ENCODE measurements at regions not wholly inside any gene's neighbourhood (a gene's known extent, or its start where the extent isn't known, plus 50 kb on each side); places are given as distances from the start of the nearest gene placed in this dataset.

- ChIA-PET CTCF (no interaction called here), POLR2A (no interaction called here)
- Mint-ChIP-seq H3K27ac (no peak overlapping the region), H3K9me3 (ENCODE audit: low read depth) (no peaks in the 10 kb centered on the region), H3K4me3 (no peak overlapping the region), H3K36me3 (ENCODE audit: low read depth) (no peaks in the 10 kb centered on the region), H3K27me3 (no peaks in the 10 kb centered on the region), H3K4me1 (no peaks in the 10 kb centered on the region)
- DNase-seq (no peak), ATAC-seq (no peak)
- intact Hi-C loops (cut with DNase I, micrococcal nuclease) = no loop called here
Observed at GRCh38 chr10:78808286-78808685, 260.5 kb upstream of the ZMIZ1 start.

GRCh38 chr10:78808736-78809367 is 259.9 kb upstream of the ZMIZ1 start:
- peaks cover 2% of the 10 kb centered on the region for H3K27me3 Mint-ChIP-seq
- H3K9me3 Mint-ChIP-seq (ENCODE audit: low read depth) = no peaks in the 10 kb centered on the region
- POLR2A ChIA-PET = no interaction called here
- no peak overlapping the region for H3K4me3 Mint-ChIP-seq
- no peak overlapping the region for H3K27ac Mint-ChIP-seq
- DNase-seq (no peak), ATAC-seq (no peak)
- CTCF ChIA-PET = no interaction called here
- no peaks in the 10 kb centered on the region for H3K36me3 Mint-ChIP-seq (ENCODE audit: low read depth)
- intact Hi-C loops (cut with DNase I, micrococcal nuclease) = no loop called here
- H3K4me1 Mint-ChIP-seq = no peaks in the 10 kb centered on the region

- no peak overlapping the region for H3K27ac Mint-ChIP-seq
- H3K4me3 Mint-ChIP-seq = no peak overlapping the region
- ATAC-seq = no peak
- intact Hi-C loops (cut with DNase I, micrococcal nuclease) = no loop called here
- no peaks in the 10 kb centered on the region for H3K9me3 Mint-ChIP-seq (ENCODE audit: low read depth)
- ChIA-PET POLR2A (no interaction called here), CTCF (interaction anchor here (0.6 kb wide), 1 partner anchor 385 kb away, joined by 4 read pairs; no protein-coding TSS in a partner anchor)
- no peak for DNase-seq
- no peaks in the 10 kb centered on the region for H3K36me3 Mint-ChIP-seq (ENCODE audit: low read depth)
- peaks cover 2% of the 10 kb centered on the region for H3K27me3 Mint-ChIP-seq
- H3K4me1 Mint-ChIP-seq = no peaks in the 10 kb centered on the region
Observed at GRCh38 chr10:78811174-78811573, 257.6 kb upstream of the ZMIZ1 start.

GRCh38 chr10:78812571-78813318 is 256.0 kb upstream of the ZMIZ1 start:
- ATAC-seq (no peak), DNase-seq (no peak)
- Mint-ChIP-seq H3K27ac (no peak overlapping the region), H3K36me3 (ENCODE audit: low read depth) (no peaks in the 10 kb centered on the region), H3K27me3 (peaks cover 2% of the 10 kb centered on the region), H3K4me3 (no peak overlapping the region), H3K4me1 (no peaks in the 10 kb centered on the region), H3K9me3 (ENCODE audit: low read depth) (no peaks in the 10 kb centered on the region)
- intact Hi-C loops (cut with DNase I, micrococcal nuclease) = no loop called here
- ChIA-PET CTCF (no interaction called here), POLR2A (no interaction called here)

- no peaks in the 10 kb centered on the region for H3K4me1 Mint-ChIP-seq
- no peak for DNase-seq
- no peak overlapping the region for H3K4me3 Mint-ChIP-seq
- ChIA-PET POLR2A (no interaction called here), CTCF (no interaction called here)
- ATAC-seq = no peak
- no peak overlapping the region for H3K27ac Mint-ChIP-seq
- H3K9me3 Mint-ChIP-seq (ENCODE audit: low read depth) = no peaks in the 10 kb centered on the region
- H3K36me3 Mint-ChIP-seq (ENCODE audit: low read depth) = no peaks in the 10 kb centered on the region
- H3K27me3 Mint-ChIP-seq = peaks cover 2% of the 10 kb centered on the region
- intact Hi-C loops (cut with DNase I, micrococcal nuclease) = no loop called here
Observed at GRCh38 chr10:78813526-78813925, 255.2 kb upstream of the ZMIZ1 start.

DNA sequence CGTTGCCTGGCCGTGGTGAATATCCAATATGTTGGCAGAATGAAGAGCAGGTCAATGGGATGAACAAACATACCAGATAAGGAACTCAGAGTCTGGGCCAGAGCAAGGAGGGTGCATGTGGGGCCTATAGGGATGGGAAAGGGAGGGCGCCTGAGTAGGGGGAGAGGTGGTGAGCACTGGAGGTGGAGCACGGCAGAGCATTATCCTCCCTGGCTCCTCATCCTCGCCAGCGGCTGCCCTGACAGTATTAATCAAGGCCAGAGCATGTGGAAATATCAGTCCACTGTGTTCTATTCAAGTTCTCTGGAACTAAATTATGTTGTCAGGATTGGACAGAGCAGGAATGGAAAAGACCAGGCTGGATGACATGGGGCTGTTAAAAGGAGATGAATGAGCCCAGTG is 254.8 kb upstream of the ZMIZ1 start:
- Mint-ChIP-seq H3K36me3 (ENCODE audit: low read depth) (no peaks in the 10 kb centered on the region), H3K4me1 (no peaks in the 10 kb centered on the region), H3K27ac (no peak overlapping the region), H3K4me3 (no peak overlapping the region), H3K27me3 (peaks cover 2% of the 10 kb centered on the region), H3K9me3 (ENCODE audit: low read depth) (no peaks in the 10 kb centered on the region)
- intact Hi-C loops (cut with DNase I, micrococcal nuclease) = no loop called here
- ATAC-seq = no peak
- DNase-seq = no peak
- ChIA-PET CTCF (no interaction called here), POLR2A (no interaction called here)

GRCh38 chr10:78814407-78814806 is 254.4 kb upstream of the ZMIZ1 start:
- ATAC-seq (no peak), DNase-seq (no peak)
- intact Hi-C loops (cut with DNase I, micrococcal nuclease) = no loop called here
- ChIA-PET CTCF (no interaction called here), POLR2A (no interaction called here)
- no peak overlapping the region for H3K27ac Mint-ChIP-seq
- H3K27me3 Mint-ChIP-seq = peaks cover 2% of the 10 kb centered on the region
- no peaks in the 10 kb centered on the region for H3K4me1 Mint-ChIP-seq
- no peak overlapping the region for H3K4me3 Mint-ChIP-seq
- H3K36me3 Mint-ChIP-seq (ENCODE audit: low read depth) = no peaks in the 10 kb centered on the region
- H3K9me3 Mint-ChIP-seq (ENCODE audit: low read depth) = no peaks in the 10 kb centered on the region

- DNase-seq = no peak
- H3K9me3 Mint-ChIP-seq (ENCODE audit: low read depth) = no peaks in the 10 kb centered on the region
- H3K36me3 Mint-ChIP-seq (ENCODE audit: low read depth) = no peaks in the 10 kb centered on the region
- H3K4me3 Mint-ChIP-seq = no peak overlapping the region
- intact Hi-C loops (cut with DNase I, micrococcal nuclease) = no loop called here
- ChIA-PET POLR2A (no interaction called here), CTCF (no interaction called here)
- H3K27me3 Mint-ChIP-seq = peaks cover 2% of the 10 kb centered on the region
- no peak overlapping the region for H3K27ac Mint-ChIP-seq
- no peak for ATAC-seq
- no peaks in the 10 kb centered on the region for H3K4me1 Mint-ChIP-seq
Observed at GRCh38 chr10:78815702-78816334, 252.9 kb upstream of the ZMIZ1 start.

GRCh38 chr10:78817361-78817760 is 251.4 kb upstream of the ZMIZ1 start:
- Mint-ChIP-seq H3K9me3 (ENCODE audit: low read depth) (no peaks in the 10 kb centered on the region), H3K4me3 (no peak overlapping the region), H3K36me3 (ENCODE audit: low read depth) (no peaks in the 10 kb centered on the region), H3K27ac (no peak overlapping the region), H3K27me3 (peaks cover 2% of the 10 kb centered on the region), H3K4me1 (no peaks in the 10 kb centered on the region)
- ChIA-PET CTCF (no interaction called here), POLR2A (no interaction called here)
- no peak for DNase-seq
- ATAC-seq = no peak
- intact Hi-C loops (cut with DNase I, micrococcal nuclease) = no loop called here

- intact Hi-C loops (cut with DNase I, micrococcal nuclease) = no loop called here
- ATAC-seq = no peak
- no peaks in the 10 kb centered on the region for H3K4me1 Mint-ChIP-seq
- no peak overlapping the region for H3K27ac Mint-ChIP-seq
- no peaks in the 10 kb centered on the region for H3K36me3 Mint-ChIP-seq (ENCODE audit: low read depth)
- H3K27me3 Mint-ChIP-seq = peaks cover 2% of the 10 kb centered on the region
- H3K4me3 Mint-ChIP-seq = no peak overlapping the region
- POLR2A ChIA-PET = no interaction called here
- no peak for DNase-seq
- no peaks in the 10 kb centered on the region for H3K9me3 Mint-ChIP-seq (ENCODE audit: low read depth)
- CTCF ChIA-PET = no interaction called here
Observed at GRCh38 chr10:78817804-78818203, 251.0 kb upstream of the ZMIZ1 start.

DNA sequence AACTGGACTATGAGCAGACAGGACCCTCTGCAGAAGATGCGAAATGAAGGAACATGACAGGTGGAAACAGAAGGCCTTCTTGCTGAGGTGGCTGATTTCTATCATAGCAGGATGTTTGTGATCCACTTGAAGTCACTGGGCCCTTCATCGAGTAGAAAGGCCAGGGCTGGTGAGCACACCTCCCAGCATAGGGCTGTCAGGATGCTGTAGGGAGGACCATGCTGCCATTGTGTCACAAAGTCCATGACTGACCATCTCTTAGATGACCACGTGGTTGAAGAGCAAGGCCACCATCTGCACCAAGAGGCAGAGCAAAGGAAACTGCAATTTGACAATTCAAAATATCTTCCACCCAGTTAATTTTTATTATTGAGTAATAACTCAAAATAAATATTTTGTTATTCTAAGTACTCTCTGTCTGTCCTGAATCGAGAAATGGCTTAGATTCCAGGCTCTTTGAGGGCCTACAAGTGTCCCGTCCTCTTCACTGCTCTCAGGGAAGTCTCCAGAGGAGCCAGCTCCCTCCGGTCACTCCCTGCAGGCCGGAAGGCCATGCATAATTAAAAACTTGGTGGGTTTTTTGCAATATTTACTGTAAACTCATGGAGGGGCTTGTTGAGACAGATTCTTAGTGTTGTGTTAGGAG is 249.3 kb upstream of the ZMIZ1 start:
- intact Hi-C loops (cut with DNase I, micrococcal nuclease) = no loop called here
- H3K27me3 Mint-ChIP-seq = no peaks in the 10 kb centered on the region
- H3K4me1 Mint-ChIP-seq = no peaks in the 10 kb centered on the region
- ChIA-PET CTCF (no interaction called here), POLR2A (no interaction called here)
- no peak overlapping the region for H3K27ac Mint-ChIP-seq
- DNase-seq (no peak), ATAC-seq (no peak)
- H3K4me3 Mint-ChIP-seq = no peak overlapping the region
- H3K9me3 Mint-ChIP-seq (ENCODE audit: low read depth) = no peaks in the 10 kb centered on the region
- no peaks in the 10 kb centered on the region for H3K36me3 Mint-ChIP-seq (ENCODE audit: low read depth)

GRCh38 chr10:78820007-78820362 is 248.8 kb upstream of the ZMIZ1 start:
- no peak for ATAC-seq
- no peak overlapping the region for H3K4me3 Mint-ChIP-seq
- DNase-seq = no peak
- H3K4me1 Mint-ChIP-seq = no peaks in the 10 kb centered on the region
- no peaks in the 10 kb centered on the region for H3K27me3 Mint-ChIP-seq
- intact Hi-C loops (cut with DNase I, micrococcal nuclease) = no loop called here
- ChIA-PET POLR2A (no interaction called here), CTCF (no interaction called here)
- H3K9me3 Mint-ChIP-seq (ENCODE audit: low read depth) = no peaks in the 10 kb centered on the region
- no peaks in the 10 kb centered on the region for H3K36me3 Mint-ChIP-seq (ENCODE audit: low read depth)
- no peak overlapping the region for H3K27ac Mint-ChIP-seq

All from activated CD4-positive, alpha-beta T cell treated with anti-CD3 and anti-CD28 coated beads for 36 hours (primary cell).